ENCODE measurements at regions not wholly inside any gene's neighbourhood (a gene's known extent, or its start where the extent isn't known, plus 50 kb on each side); places are given as distances from the start of the nearest gene placed in this dataset.

- Mint-ChIP-seq H3K36me3 (peaks cover 9% of the 10 kb centered on the region), H3K4me1 (peaks cover 30% of the 10 kb centered on the region)
- ATAC-seq, result peak; percentile 77
Observed at GRCh38 chr1:84090447-84091245, 53.4 kb upstream of the PRKACB start.

GRCh38 chr1:84089867-84090266, 54.2 kb upstream of the PRKACB start:
- no peaks in the 10 kb centered on the region for H3K27me3 Mint-ChIP-seq
- ATAC-seq, result peak; percentile 27
- peaks cover 30% of the 10 kb centered on the region for H3K4me1 Mint-ChIP-seq
- H3K36me3 Mint-ChIP-seq, result peaks cover 3% of the 10 kb centered on the region
- CTCF ChIA-PET, result interaction anchor here (1.4 to 2.3 kb wide), 3 partner anchors 11 to 530 kb away, joined by 3 to 23 read pairs (median 4); partner anchors contain the start of gene PRKACB
- DNase-seq, result no peak
- peak overlapping the region; percentile 0 for H3K4me3 Mint-ChIP-seq
- H3K9me3 Mint-ChIP-seq (ENCODE audit: low read depth), result no peaks in the 10 kb centered on the region
- H3K27ac Mint-ChIP-seq, result peak overlapping the region; percentile 0

More at GRCh38 chr1:84090447-84091245, 53.4 kb upstream of the PRKACB start:
- peak overlapping the region; percentile 86 for H3K27ac Mint-ChIP-seq
- DNase-seq, result peak; percentile 43
- CTCF ChIA-PET, result interaction anchor here (1.4 to 2.3 kb wide), 3 partner anchors 12 to 530 kb away, joined by 3 to 23 read pairs (median 4); partner anchors contain the start of gene PRKACB
- H3K9me3 Mint-ChIP-seq (ENCODE audit: low read depth), result peaks cover 7% of the 10 kb centered on the region
- no peaks in the 10 kb centered on the region for H3K27me3 Mint-ChIP-seq
- H3K4me3 Mint-ChIP-seq, result peak overlapping the region; percentile 72

- Mint-ChIP-seq H3K4me1 (peaks cover 30% of the 10 kb centered on the region), H3K27ac (peak overlapping the region; percentile 0)
- no peak for DNase-seq
Observed at GRCh38 chr1:84089465-84089864, 54.6 kb upstream of the PRKACB start.

GRCh38 chr1:84086616-84087015, 57.5 kb upstream of the PRKACB start:
- CTCF ChIA-PET, result no interaction called here
- no peak for DNase-seq
- Mint-ChIP-seq H3K4me3 (no peak overlapping the region), H3K27me3 (no peaks in the 10 kb centered on the region), H3K36me3 (peaks cover 3% of the 10 kb centered on the region), H3K27ac (no peak overlapping the region), H3K9me3 (ENCODE audit: low read depth) (no peaks in the 10 kb centered on the region), H3K4me1 (peaks cover 20% of the 10 kb centered on the region)
- ATAC-seq, result no peak

More at GRCh38 chr1:84089465-84089864, 54.6 kb upstream of the PRKACB start:
- peaks cover 2% of the 10 kb centered on the region for H3K36me3 Mint-ChIP-seq
- CTCF ChIA-PET, result interaction anchor here (2.3 kb wide), 1 partner anchor 11 kb away, joined by 23 read pairs; no protein-coding TSS in a partner anchor
- no peaks in the 10 kb centered on the region for H3K9me3 Mint-ChIP-seq (ENCODE audit: low read depth)
- H3K4me3 Mint-ChIP-seq, result peak overlapping the region; percentile 0
- ATAC-seq, result no peak
- no peaks in the 10 kb centered on the region for H3K27me3 Mint-ChIP-seq

- CTCF ChIA-PET, result no interaction called here
- Mint-ChIP-seq H3K36me3 (peaks cover 3% of the 10 kb centered on the region), H3K4me3 (no peak overlapping the region), H3K9me3 (ENCODE audit: low read depth) (no peaks in the 10 kb centered on the region), H3K4me1 (peaks cover 17% of the 10 kb centered on the region), H3K27me3 (no peaks in the 10 kb centered on the region), H3K27ac (no peak overlapping the region)
- no peak for DNase-seq
- ATAC-seq, result no peak
Observed at GRCh38 chr1:84086189-84086588, 57.9 kb upstream of the PRKACB start.

- H3K27me3 Mint-ChIP-seq, result no peaks in the 10 kb centered on the region
- ATAC-seq (no peak), DNase-seq (no peak)
- H3K27ac Mint-ChIP-seq, result no peak overlapping the region
- H3K4me3 Mint-ChIP-seq, result no peak overlapping the region
- peaks cover 7% of the 10 kb centered on the region for H3K4me1 Mint-ChIP-seq
- CTCF ChIA-PET, result no interaction called here
- H3K36me3 Mint-ChIP-seq, result peaks cover 3% of the 10 kb centered on the region
- H3K9me3 Mint-ChIP-seq (ENCODE audit: low read depth), result no peaks in the 10 kb centered on the region
Observed at GRCh38 chr1:84083307-84083706, 60.8 kb upstream of the PRKACB start.

- peak overlapping the region; percentile 77 for H3K27ac Mint-ChIP-seq
Observed at GRCh38 chr1:84078842-84079202, 65.2 kb upstream of the PRKACB start.

GRCh38 chr1:84078108-84078841, 65.8 kb upstream of the PRKACB start:
- peak; percentile 42 for DNase-seq

More at GRCh38 chr1:84078842-84079202, 65.2 kb upstream of the PRKACB start:
- no peak for ATAC-seq
- DNase-seq, result no peak
- no peaks in the 10 kb centered on the region for H3K9me3 Mint-ChIP-seq (ENCODE audit: low read depth)
- peak overlapping the region; percentile 77 for H3K4me3 Mint-ChIP-seq
- no peaks in the 10 kb centered on the region for H3K27me3 Mint-ChIP-seq
- H3K36me3 Mint-ChIP-seq, result peaks cover 3% of the 10 kb centered on the region
- peaks cover 12% of the 10 kb centered on the region for H3K4me1 Mint-ChIP-seq
- CTCF ChIA-PET, result interaction anchor here (0.7 to 4.8 kb wide), 5 partner anchors 9 to 355 kb away, joined by 3 to 23 read pairs (median 4); no protein-coding TSS in a partner anchor

GRCh38 chr1:84077476-84078107, 66.5 kb upstream of the PRKACB start:
- Mint-ChIP-seq H3K4me3 (peak overlapping the region; percentile 77), H3K27me3 (no peaks in the 10 kb centered on the region), H3K4me1 (peaks cover 12% of the 10 kb centered on the region), H3K36me3 (peaks cover 1% of the 10 kb centered on the region), H3K9me3 (ENCODE audit: low read depth) (no peaks in the 10 kb centered on the region), H3K27ac (peak overlapping the region; percentile 89)
- ATAC-seq (peak; percentile 95), DNase-seq (peak; percentile 83)
- CTCF ChIA-PET, result interaction anchor here (1.2 to 4.8 kb wide), 4 partner anchors 12 to 169 kb away, joined by 3 to 23 read pairs (median 5); no protein-coding TSS in a partner anchor

More at GRCh38 chr1:84078108-84078841, 65.8 kb upstream of the PRKACB start:
- peak; percentile 50 for ATAC-seq
- no peaks in the 10 kb centered on the region for H3K9me3 Mint-ChIP-seq (ENCODE audit: low read depth)
- no peaks in the 10 kb centered on the region for H3K27me3 Mint-ChIP-seq
- CTCF ChIA-PET, result interaction anchor here (0.7 to 4.8 kb wide), 6 partner anchors 9 to 355 kb away, joined by 3 to 23 read pairs (median 4); no protein-coding TSS in a partner anchor
- H3K4me1 Mint-ChIP-seq, result peaks cover 12% of the 10 kb centered on the region
- H3K36me3 Mint-ChIP-seq, result peaks cover 3% of the 10 kb centered on the region
- peak overlapping the region; percentile 77 for H3K4me3 Mint-ChIP-seq
- peak overlapping the region; percentile 77 for H3K27ac Mint-ChIP-seq

GRCh38 chr1:84073266-84073665, 70.8 kb upstream of the PRKACB start:
- Mint-ChIP-seq H3K4me1 (peaks cover 6% of the 10 kb centered on the region), H3K36me3 (peaks cover 11% of the 10 kb centered on the region), H3K9me3 (ENCODE audit: low read depth) (peaks cover 7% of the 10 kb centered on the region), H3K27ac (no peak overlapping the region), H3K4me3 (no peak overlapping the region), H3K27me3 (no peaks in the 10 kb centered on the region)
- CTCF ChIA-PET, result no interaction called here
- DNase-seq (no peak), ATAC-seq (no peak)

GRCh38 chr1:84069236-84069845, 70.4 kb upstream of the TTLL7 start:
- DNase-seq, result no peak
- H3K27me3 Mint-ChIP-seq, result peaks cover 6% of the 10 kb centered on the region
- no peak overlapping the region for H3K4me3 Mint-ChIP-seq
- peaks cover 7% of the 10 kb centered on the region for H3K9me3 Mint-ChIP-seq (ENCODE audit: low read depth)
- H3K27ac Mint-ChIP-seq, result no peak overlapping the region
- peaks cover 11% of the 10 kb centered on the region for H3K36me3 Mint-ChIP-seq
- ATAC-seq, result no peak
- CTCF ChIA-PET, result interaction anchor here (0.7 kb wide), 1 partner anchor 61 kb away, joined by 3 read pairs; no protein-coding TSS in a partner anchor
- H3K4me1 Mint-ChIP-seq, result no peaks in the 10 kb centered on the region

GRCh38 chr1:84062496-84062895, 63.6 kb upstream of the TTLL7 start:
- no peaks in the 10 kb centered on the region for H3K4me1 Mint-ChIP-seq

More at GRCh38 chr1:84062496-84062895, 63.6 kb upstream of the TTLL7 start:
- no peak for ATAC-seq
- CTCF ChIA-PET, result no interaction called here
- no peaks in the 10 kb centered on the region for H3K9me3 Mint-ChIP-seq (ENCODE audit: low read depth)
- no peak for DNase-seq
- H3K27ac Mint-ChIP-seq, result no peak overlapping the region
- no peak overlapping the region for H3K4me3 Mint-ChIP-seq
- H3K27me3 Mint-ChIP-seq, result peaks cover 15% of the 10 kb centered on the region
- no peaks in the 10 kb centered on the region for H3K36me3 Mint-ChIP-seq

Measured in activated CD8-positive, alpha-beta memory T cell treated with anti-CD3 and anti-CD28 coated beads, Interleukin-2, amount 10 ng/mL, durations not matched to agents 7 days and 5 days (primary cell).